ENCODE measurements at regions not wholly inside any gene's neighbourhood (a gene's known extent, or its start where the extent isn't known, plus 50 kb on each side); places are given as distances from the start of the nearest gene placed in this dataset.

- Mint-ChIP-seq H3K27me3 (no peaks in the 10 kb centered on the region), H3K27ac (no peak overlapping the region), H3K4me1 (peaks cover 0 to 8% (median 1%) of the 10 kb centered on the region in 4 donors), H3K9me3 (peaks cover 0 to 2% (median 0%) of the 10 kb centered on the region in 9 donors), H3K4me3 (no peak overlapping the region), H3K36me3 (peaks cover 10 to 43% (median 19%) of the 10 kb centered on the region in 3 donors)
- POLR2A ChIA-PET = no interaction called here
- ATAC-seq (no peak), DNase-seq (no peak)
Measured at GRCh38 chr7:33661430-33662160, 243.7 kb upstream of the BMPER start.

DNA sequence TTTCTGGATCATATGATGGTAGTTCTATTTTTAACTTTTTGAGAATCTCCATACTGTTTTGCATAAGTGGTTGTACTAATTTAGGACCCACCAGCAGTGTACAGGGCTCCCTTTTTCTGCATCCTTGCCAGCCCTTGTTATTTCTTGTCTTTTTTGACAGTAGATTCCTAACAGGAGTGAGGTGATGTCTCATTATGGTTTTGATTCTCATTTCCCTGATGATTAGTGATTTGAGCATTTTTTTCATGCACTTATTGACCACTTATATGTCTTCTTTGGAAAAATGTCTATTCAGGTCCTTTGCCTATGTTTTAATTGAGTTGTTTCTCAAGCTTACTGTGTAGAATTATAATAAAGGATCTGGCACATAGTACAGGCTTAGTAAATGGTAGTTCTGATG lies 238.8 kb upstream of the BMPER start:
- DNase-seq (no peak), ATAC-seq (no peak)
- POLR2A ChIA-PET = no interaction called here
- Mint-ChIP-seq H3K36me3 (peaks cover 8 to 26% (median 19%) of the 10 kb centered on the region in 3 donors), H3K4me3 (no peak overlapping the region), H3K9me3 (peaks cover 0 to 2% (median 0%) of the 10 kb centered on the region in 9 donors), H3K4me1 (peaks cover 0 to 11% (median 1%) of the 10 kb centered on the region in 4 donors), H3K27me3 (no peaks in the 10 kb centered on the region), H3K27ac (no peak overlapping the region)

GRCh38 chr7:33667196-33667595 lies 238.1 kb upstream of the BMPER start:
- POLR2A ChIA-PET = no interaction called here
- peaks cover 0 to 12% (median under 1%) of the 10 kb centered on the region in 4 donors for H3K4me1 Mint-ChIP-seq
- no peak for ATAC-seq
- no peak for DNase-seq
- H3K27ac Mint-ChIP-seq = no peak overlapping the region
- no peak overlapping the region for H3K4me3 Mint-ChIP-seq
- H3K36me3 Mint-ChIP-seq = peaks cover 8 to 26% (median 19%) of the 10 kb centered on the region in 3 donors
- no peaks in the 10 kb centered on the region for H3K27me3 Mint-ChIP-seq
- H3K9me3 Mint-ChIP-seq = peaks cover 0 to 2% (median 0%) of the 10 kb centered on the region in 9 donors

GRCh38 chr7:33669251-33669670 lies 236.1 kb upstream of the BMPER start:
- ATAC-seq (no peak), DNase-seq (no peak)
- Mint-ChIP-seq H3K27me3 (no peaks in the 10 kb centered on the region), H3K9me3 (peaks cover 0 to 2% (median 0%) of the 10 kb centered on the region in 9 donors), H3K4me3 (no peak overlapping the region), H3K4me1 (peaks cover 0 to 15% (median under 1%) of the 10 kb centered on the region in 4 donors), H3K36me3 (peaks cover 2 to 20% (median 14%) of the 10 kb centered on the region in 3 donors), H3K27ac (no peak overlapping the region)
- POLR2A ChIA-PET = no interaction called here

DNA sequence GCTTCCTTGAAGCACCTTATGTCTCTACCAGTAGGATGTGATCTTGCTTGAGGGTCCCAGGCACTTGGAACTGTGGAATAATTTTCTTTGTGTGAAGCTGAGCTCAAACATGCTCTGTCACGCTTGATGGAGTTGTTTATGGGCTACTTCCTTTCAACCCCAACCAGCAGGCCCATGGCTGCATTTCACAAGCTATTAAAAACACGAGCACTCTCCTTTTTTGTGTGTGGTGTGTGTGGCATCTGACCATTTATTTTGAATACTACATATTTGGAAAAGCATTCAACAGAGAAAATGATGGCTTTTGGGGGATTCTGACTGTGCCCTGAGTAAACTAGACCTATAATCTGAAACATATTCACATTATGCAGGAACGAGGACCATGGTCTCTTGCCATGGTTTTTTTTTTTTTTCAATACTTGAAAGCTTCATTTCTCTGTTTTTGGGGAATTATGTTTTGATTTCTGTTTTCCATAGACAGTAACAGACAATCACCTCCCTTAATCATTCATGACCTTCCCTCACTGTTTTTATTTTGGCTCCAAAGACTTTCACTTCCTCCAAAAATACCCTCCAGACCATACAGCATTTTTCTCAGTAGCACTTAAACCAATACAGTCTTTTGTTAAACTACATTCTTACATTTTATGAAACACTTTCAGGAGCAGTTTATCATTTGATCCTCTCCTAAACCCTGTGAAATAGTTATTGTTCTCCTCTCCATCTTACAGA lies 233.6 kb upstream of the BMPER start:
- H3K27ac Mint-ChIP-seq = no peak overlapping the region
- peaks cover 0 to 15% (median under 1%) of the 10 kb centered on the region in 4 donors for H3K4me1 Mint-ChIP-seq
- ATAC-seq (no peak), DNase-seq (no peak)
- H3K4me3 Mint-ChIP-seq = peak overlapping the region in 1 of 10 donors; percentile 26
- no peaks in the 10 kb centered on the region for H3K9me3 Mint-ChIP-seq
- H3K36me3 Mint-ChIP-seq = peaks cover 0 to 12% (median 2%) of the 10 kb centered on the region in 3 donors
- POLR2A ChIA-PET = no interaction called here
- no peaks in the 10 kb centered on the region for H3K27me3 Mint-ChIP-seq

DNA sequence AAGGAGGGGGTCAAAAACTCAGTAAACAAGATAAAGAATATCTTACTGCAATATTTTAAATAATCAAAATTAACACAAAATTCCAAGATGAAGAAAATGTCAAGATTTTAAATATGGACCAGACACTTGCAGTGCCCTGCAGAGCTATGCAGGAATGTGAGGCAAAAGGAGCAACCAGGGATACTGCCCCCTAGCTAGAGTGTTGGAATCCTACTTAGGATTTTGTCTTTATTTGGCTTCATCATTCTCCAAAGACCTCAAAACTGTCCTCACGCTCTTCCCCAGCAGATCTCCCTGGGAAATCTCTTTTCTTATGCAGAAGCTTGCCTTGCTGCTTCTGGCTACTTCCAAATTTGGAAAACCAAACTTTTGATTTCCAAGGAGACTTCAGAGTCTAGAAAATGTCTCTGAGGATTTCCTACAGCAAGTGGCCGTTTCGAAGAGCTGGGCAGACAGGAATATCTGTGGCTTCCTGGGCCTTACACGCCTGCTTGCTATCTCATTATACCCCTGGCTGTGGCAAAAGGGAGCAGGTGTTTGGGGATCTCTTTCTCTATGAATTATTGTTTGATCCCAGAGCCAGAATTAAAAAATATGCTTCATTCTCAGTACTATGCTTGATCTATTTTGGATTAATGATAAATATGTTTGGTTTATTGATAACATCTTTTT lies 232.2 kb upstream of the BMPER start:
- H3K4me1 Mint-ChIP-seq = peaks cover 0 to 15% (median under 1%) of the 10 kb centered on the region in 4 donors
- H3K4me3 Mint-ChIP-seq = no peak overlapping the region
- ATAC-seq (no peak), DNase-seq (no peak)
- POLR2A ChIA-PET = no interaction called here
- no peak overlapping the region for H3K27ac Mint-ChIP-seq
- no peaks in the 10 kb centered on the region for H3K27me3 Mint-ChIP-seq
- H3K9me3 Mint-ChIP-seq = no peaks in the 10 kb centered on the region
- peaks cover 0 to 20% (median 2%) of the 10 kb centered on the region in 3 donors for H3K36me3 Mint-ChIP-seq

- no peaks in the 10 kb centered on the region for H3K27me3 Mint-ChIP-seq
- peaks cover 6 to 11% (median 7%) of the 10 kb centered on the region in 9 donors for H3K9me3 Mint-ChIP-seq
- POLR2A ChIA-PET = no interaction called here
- ATAC-seq (no peak), DNase-seq (no peak)
- H3K27ac Mint-ChIP-seq = no peak overlapping the region
- peaks cover 0 to 15% (median 0%) of the 10 kb centered on the region in 4 donors for H3K4me1 Mint-ChIP-seq
- H3K36me3 Mint-ChIP-seq = peaks cover 4 to 34% (median 14%) of the 10 kb centered on the region in 3 donors
- no peak overlapping the region for H3K4me3 Mint-ChIP-seq
Measured at GRCh38 chr7:33674804-33675411, 230.4 kb upstream of the BMPER start.

- no peak overlapping the region for H3K27ac Mint-ChIP-seq
- no peak for ATAC-seq
- POLR2A ChIA-PET = no interaction called here
- H3K27me3 Mint-ChIP-seq = no peaks in the 10 kb centered on the region
- H3K4me1 Mint-ChIP-seq = peaks cover 0 to 3% (median 1%) of the 10 kb centered on the region in 4 donors
- no peak for DNase-seq
- H3K4me3 Mint-ChIP-seq = no peak overlapping the region
- peaks cover 14 to 43% (median 27%) of the 10 kb centered on the region in 3 donors for H3K36me3 Mint-ChIP-seq
- peaks cover 6 to 17% (median 12%) of the 10 kb centered on the region in 9 donors for H3K9me3 Mint-ChIP-seq
Measured at GRCh38 chr7:33677556-33677955, 227.8 kb upstream of the BMPER start.

DNA sequence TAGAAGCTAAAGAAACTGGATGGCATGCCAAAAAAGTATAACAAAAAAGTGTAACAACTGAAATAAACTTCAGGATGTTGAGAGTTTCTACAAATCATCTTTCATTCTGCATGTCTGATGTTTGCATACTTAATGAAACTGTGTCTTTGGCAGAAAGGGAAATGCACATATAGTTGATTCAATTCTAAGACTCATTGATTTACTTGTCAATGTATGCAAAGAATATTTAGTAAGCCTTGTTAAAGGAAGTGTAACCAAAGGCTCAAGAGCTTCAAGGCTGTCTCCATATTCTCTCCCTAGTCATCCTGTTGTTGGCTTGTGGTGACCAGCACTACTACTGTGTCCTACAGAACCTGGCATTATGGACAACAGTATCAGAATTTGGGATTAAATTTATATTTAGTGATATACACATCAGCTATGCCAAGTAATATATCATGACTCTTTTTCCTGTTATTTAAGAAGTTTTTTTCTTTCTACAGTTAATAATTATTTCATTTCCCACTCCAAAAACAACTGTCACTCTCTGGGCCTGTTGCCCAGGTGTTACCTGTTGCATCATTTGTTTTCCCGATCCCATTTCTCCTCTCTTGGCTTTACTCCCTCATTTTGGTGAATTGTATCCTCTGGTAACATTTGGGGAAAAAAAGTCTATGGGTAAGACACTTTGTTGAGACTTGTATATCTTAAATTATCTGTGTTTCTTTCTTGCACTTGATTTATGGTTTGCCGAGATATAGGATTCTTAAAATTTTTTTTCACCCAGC lies 226.6 kb upstream of the BMPER start:
- Mint-ChIP-seq H3K9me3 (peaks cover 6 to 19% (median 12%) of the 10 kb centered on the region in 9 donors), H3K27ac (no peak overlapping the region), H3K4me1 (peaks cover 0 to 3% (median 0%) of the 10 kb centered on the region in 4 donors), H3K4me3 (no peak overlapping the region), H3K27me3 (no peaks in the 10 kb centered on the region), H3K36me3 (peaks cover 14 to 52% (median 27%) of the 10 kb centered on the region in 3 donors)
- no peak for ATAC-seq
- POLR2A ChIA-PET = no interaction called here
- DNase-seq = no peak

DNA sequence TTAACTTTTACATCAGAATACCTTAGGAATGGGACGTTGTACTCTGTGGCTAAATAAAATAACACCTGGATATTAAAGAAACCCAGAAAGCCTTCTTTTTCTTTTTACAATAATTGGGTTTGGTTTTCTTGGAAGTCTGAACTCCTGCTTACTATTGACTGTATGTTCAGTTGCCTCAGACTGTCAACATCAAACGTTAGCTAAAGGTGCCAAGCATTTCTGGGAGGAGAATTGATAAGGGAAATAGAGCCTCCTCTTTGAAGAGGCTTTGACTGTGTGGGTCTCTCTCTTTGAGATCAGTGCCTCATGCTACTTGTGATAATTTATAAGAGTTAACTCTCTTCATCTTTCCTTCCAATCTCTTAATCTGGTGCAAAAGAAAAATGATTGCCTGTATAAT lies 224.7 kb upstream of the BMPER start:
- Mint-ChIP-seq H3K36me3 (peaks cover 23 to 51% (median 35%) of the 10 kb centered on the region in 3 donors), H3K4me3 (no peak overlapping the region)

DNA sequence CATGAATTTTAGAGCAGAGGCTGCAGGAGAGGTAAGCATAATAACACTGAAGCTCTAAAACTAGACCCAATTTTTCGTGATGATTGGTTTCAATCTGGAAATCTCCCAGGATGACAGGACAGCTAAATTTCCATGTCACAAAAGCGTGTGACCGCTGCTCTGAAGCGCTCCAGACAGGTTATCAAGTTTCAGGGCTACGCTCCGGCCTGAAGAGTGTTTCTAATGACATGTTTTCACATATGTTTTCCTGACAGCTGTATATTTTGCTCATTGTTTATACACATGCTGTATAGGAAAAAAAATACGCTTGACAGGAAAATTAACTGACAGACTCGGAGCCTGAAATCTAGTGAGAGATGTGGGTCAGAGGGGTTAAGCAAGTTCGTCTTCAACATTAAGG lies 219.8 kb upstream of the BMPER start:
- Mint-ChIP-seq H3K9me3 (peaks cover 0 to 30% (median 13%) of the 10 kb centered on the region in 9 donors), H3K27me3 (no peaks in the 10 kb centered on the region), H3K4me3 (no peak overlapping the region), H3K4me1 (peaks cover 0 to 3% (median 0%) of the 10 kb centered on the region in 4 donors), H3K27ac (no peak overlapping the region), H3K36me3 (peaks cover 28 to 60% (median 35%) of the 10 kb centered on the region in 3 donors)
- POLR2A ChIA-PET = no interaction called here
- no peak for DNase-seq
- no peak for ATAC-seq

More for the DNA sequence above, 224.7 kb upstream of the BMPER start:
- ATAC-seq (no peak), DNase-seq (no peak)
- Mint-ChIP-seq H3K27me3 (no peaks in the 10 kb centered on the region), H3K27ac (no peak overlapping the region), H3K9me3 (peaks cover 6 to 28% (median 13%) of the 10 kb centered on the region in 9 donors), H3K4me1 (peaks cover 0 to 3% (median 0%) of the 10 kb centered on the region in 4 donors)
- POLR2A ChIA-PET = no interaction called here
